IMR-90 (cell line): ENCODE measurements at regions not wholly inside any gene's neighbourhood (a gene's known extent, or its start where the extent isn't known, plus 50 kb on each side); places are given as distances from the start of the nearest gene placed in this dataset.

Experiments used
- ATAC-seq: fragments of 200-7000 bp; cut with Tn5 transposase; 2 replicates; pipeline ENCODE4 v1.9.1; 2020; ENCODE audit warnings: low read depth, mild to moderate bottlenecking, moderate library complexity
- BruUV-seq: library from RNA; stranded (reverse); fragments of 400-500 nt; replicated peaks from 2 replicates; lab custom pipeline; 2021; lab: Mats Ljungman, UMichigan
- CTCF ChIA-PET: fragments of 300-600 bp; formaldehyde crosslinking; extraction: SDS; loops from one replicate; lab custom pipeline; 2021; ENCODE audit warnings: antibody characterized with exemption; lab: Yijun Ruan, JAX
- POLR2A ChIA-PET: fragments of 300-600 bp; sonication (Branson Sonifier 250); formaldehyde crosslinking; loops from one replicate; lab custom pipeline; 2022; ENCODE audit warnings: antibody characterized with exemption; ENCODE audit not compliant: unreplicated experiment; lab: Charles Lee
- DNase-seq: peaks from one replicate; pipeline ENCODE4 v3.0.0; 2013
- H2AFZ ChIP-seq: replicated peaks from 2 replicates; pipeline ENCODE3; 2013; ENCODE audit warnings: low read length, mild to moderate bottlenecking; ENCODE audit not compliant: poor library complexity
- H2AK5ac ChIP-seq: 2 replicates; pipeline ENCODE4 v1.6.1; 2013; ENCODE audit warnings: low read depth, low read length, inconsistent platforms
- H2AK9ac ChIP-seq: replicated peaks from 2 replicates; pipeline ENCODE3; 2013; ENCODE audit warnings: mild to moderate bottlenecking, low read depth, low read length, moderate library complexity; ENCODE audit not compliant: poor library complexity
- H2BK120ac ChIP-seq: 2 replicates; pipeline ENCODE4 v1.6.1; 2013; ENCODE audit warnings: low read depth, low read length, inconsistent platforms
- H2BK15ac ChIP-seq: 3 replicates; pipeline ENCODE4 v1.6.1; 2013; ENCODE audit warnings: low read depth, low read length, inconsistent platforms
- H2BK20ac ChIP-seq: 2 replicates; pipeline ENCODE4 v1.6.1; 2013; ENCODE audit warnings: low read depth, mild to moderate bottlenecking, inconsistent platforms, low read length, moderate library complexity
- H2BK5ac ChIP-seq: 2 replicates; pipeline ENCODE4 v1.6.1; 2013; ENCODE audit warnings: mild to moderate bottlenecking, low read depth, low read length, inconsistent platforms; ENCODE audit not compliant: poor library complexity, severe bottlenecking
- H3K14ac ChIP-seq: replicated peaks from 2 replicates; pipeline ENCODE4 v1.6.1; 2013; ENCODE audit warnings: low read depth, low read length, inconsistent platforms
- H3K18ac ChIP-seq: 2 replicates; pipeline ENCODE4 v1.6.1; 2013; ENCODE audit warnings: low read depth, low read length, control low read depth
- H3K23ac ChIP-seq: 2 replicates; pipeline ENCODE4 v1.6.1; 2013; ENCODE audit warnings: low read depth, low read length, inconsistent platforms
- H3K27ac ChIP-seq: 2 replicates; pipeline ENCODE4 v1.5.1; 2013; ENCODE audit warnings: mild to moderate bottlenecking, control low read depth, low read length; ENCODE audit not compliant: insufficient read depth
- H3K27me3 ChIP-seq: 2 replicates; pipeline ENCODE4 v1.6.1; 2013; ENCODE audit warnings: low read length; ENCODE audit not compliant: control insufficient read depth, insufficient read depth
- H3K36me3 ChIP-seq: 2 replicates; pipeline ENCODE4 v1.6.1; 2013; ENCODE audit warnings: low read length, mixed read lengths; ENCODE audit not compliant: control insufficient read depth, insufficient read depth
- H3K4ac ChIP-seq: 2 replicates; pipeline ENCODE4 v1.6.1; 2013; ENCODE audit warnings: low read depth, low read length, inconsistent platforms
- H3K4me1 ChIP-seq: 2 replicates; pipeline ENCODE4 v1.6.1; 2013; ENCODE audit warnings: low read length, mixed read lengths; ENCODE audit not compliant: control insufficient read depth, insufficient read depth
- H3K4me2 ChIP-seq: 2 replicates; pipeline ENCODE4 v1.6.1; 2013; ENCODE audit warnings: low read depth, mild to moderate bottlenecking, control low read depth, low read length, moderate library complexity
- H3K4me3 ChIP-seq: 2 replicates; pipeline ENCODE4 v1.5.1; 2013; ENCODE audit warnings: low read depth, mild to moderate bottlenecking, control low read depth, low read length, moderate library complexity; ENCODE audit not compliant: insufficient read depth
- H3K56ac ChIP-seq: 2 replicates; pipeline ENCODE4 v1.6.1; 2013; ENCODE audit warnings: low read length, inconsistent platforms; ENCODE audit not compliant: insufficient read depth; ENCODE audit errors: extremely low read depth
- H3K79me1 ChIP-seq, 2 experiments: 2 replicates each; pipeline ENCODE4 v1.6.1; 2013; ENCODE audit warnings: low read length in 2 of 2, inconsistent platforms in 1 of 2, low read depth in 1 of 2
- H3K9ac ChIP-seq: 2 replicates; pipeline ENCODE4 v1.6.1; 2013; ENCODE audit warnings: low read depth, low read length, control low read depth
- H3K9me1 ChIP-seq: 2 replicates; pipeline ENCODE4 v1.6.1; 2013; ENCODE audit warnings: low read length, inconsistent platforms; ENCODE audit not compliant: insufficient read depth
- H3K9me3 ChIP-seq: 2 replicates; pipeline ENCODE4 v1.6.1; 2013; ENCODE audit warnings: low read length; ENCODE audit not compliant: control insufficient read depth, insufficient read depth
- H4K20me1 ChIP-seq: 2 replicates; pipeline ENCODE4 v1.6.1; 2013; ENCODE audit warnings: low read length, inconsistent platforms; ENCODE audit not compliant: insufficient read depth
- H4K5ac ChIP-seq: 2 replicates; pipeline ENCODE4 v1.6.1; 2013; ENCODE audit warnings: mild to moderate bottlenecking, low read depth, low read length, control low read depth
- H4K8ac ChIP-seq, 2 experiments: 2 replicates each; pipeline ENCODE4 v1.6.1; 2013; ENCODE audit warnings: low read depth in 2 of 2, low read length in 2 of 2, control low read depth in 1 of 2, inconsistent platforms in 1 of 2
- H4K91ac ChIP-seq: 2 replicates; pipeline ENCODE4 v1.6.1; 2013; ENCODE audit warnings: low read depth, low read length, inconsistent platforms; ENCODE audit not compliant: insufficient read depth
- BHLHE40 ChIP-seq: fragments of 150-350 bp; IDR thresholded peaks from 2 replicates; pipeline ENCODE4 v1.6.1; 2016; ENCODE audit warnings: mild to moderate bottlenecking, low read depth, low read length
- CEBPB ChIP-seq: IDR thresholded peaks from 2 replicates; pipeline ENCODE4 v1.6.1; 2012; ENCODE audit warnings: low read depth, low read length, improper control_type of control experiment
- CHD1 ChIP-seq: IDR thresholded peaks from 2 replicates; pipeline ENCODE4 v1.6.1; 2012; ENCODE audit warnings: low read depth, low read length, improper control_type of control experiment
- CTCF ChIP-seq: conservative IDR thresholded peaks from 2 replicates; pipeline ENCODE4 v1.5.1; 2012; ENCODE audit warnings: mild to moderate bottlenecking, low read depth, low read length, improper control_type of control experiment
- ELK1 ChIP-seq: fragments of 150-350 bp; IDR thresholded peaks from 2 replicates; pipeline ENCODE4 v1.6.1; 2016; ENCODE audit warnings: low read depth, mild to moderate bottlenecking, low read length, moderate library complexity, borderline replicate concordance
- FOS ChIP-seq: fragments of 150-350 bp; IDR thresholded peaks from 2 replicates; pipeline ENCODE4 v1.6.1; 2016; ENCODE audit warnings: low read depth, low read length
- MAFK ChIP-seq: IDR thresholded peaks from 2 replicates; pipeline ENCODE4 v1.6.1; 2012; ENCODE audit warnings: low read depth, low read length, improper control_type of control experiment
- MAZ ChIP-seq: IDR thresholded peaks from 2 replicates; pipeline ENCODE4 v1.6.1; 2012; ENCODE audit warnings: low read depth, mild to moderate bottlenecking, low read length, improper control_type of control experiment, moderate library complexity, borderline replicate concordance
- MXI1 ChIP-seq: IDR thresholded peaks from 2 replicates; pipeline ENCODE4 v1.6.1; 2012; ENCODE audit warnings: low read depth, mild to moderate bottlenecking, low read length, moderate library complexity, borderline replicate concordance
- NFE2L2 ChIP-seq: fragments of 150-350 bp; IDR thresholded peaks from 2 replicates; pipeline ENCODE4 v1.6.1; 2016; ENCODE audit warnings: low read depth, mild to moderate bottlenecking, low read length
- POLR2A ChIP-seq: IDR thresholded peaks from 2 replicates; pipeline ENCODE4 v1.6.1; 2012; ENCODE audit warnings: mild to moderate bottlenecking, low read depth, low read length
- RAD21 ChIP-seq: IDR thresholded peaks from 2 replicates; pipeline ENCODE4 v1.6.1; 2012; ENCODE audit warnings: low read length, improper control_type of control experiment
- RCOR1 ChIP-seq: IDR thresholded peaks from 2 replicates; pipeline ENCODE4 v1.6.1; 2012; ENCODE audit warnings: mild to moderate bottlenecking, low read length, improper control_type of control experiment; ENCODE audit not compliant: insufficient replicate concordance
- RFX5 ChIP-seq: IDR thresholded peaks from 2 replicates; pipeline ENCODE4 v1.8.0; 2012; ENCODE audit warnings: low read depth, mild to moderate bottlenecking, low read length, moderate library complexity
- SMC3 ChIP-seq: fragments of 150-350 bp; IDR thresholded peaks from 2 replicates; pipeline ENCODE4 v1.6.1; 2016; ENCODE audit warnings: low read depth, mild to moderate bottlenecking, antibody characterized with exemption, low read length, moderate library complexity
- USF2 ChIP-seq: fragments of 150-350 bp; IDR thresholded peaks from 2 replicates; pipeline ENCODE4 v1.6.1; 2017; ENCODE audit warnings: mild to moderate bottlenecking, antibody characterized with exemption, low read length, low read depth
- WGBS, 2 experiments: methylation state at CpG; one replicate each; pipeline versions ENCODE4 v1.1.5 to v1.1.7; 2013; ENCODE audit warnings: missing lambda C conversion rate in 2 of 2; ENCODE audit not compliant: insufficient read length in 1 of 2; ENCODE audit errors: extremely low coverage in 2 of 2; 5-methylcytosine and 5-hydroxymethylcytosine counted together
- dilution Hi-C: fragments of 300-500 bp; cut with HindIII; formaldehyde crosslinking; loops from one replicate; pipeline ENCODE4 v1.14.3; 2018; ENCODE audit warnings: low sequenced_read_pairs; ENCODE audit not compliant: unreplicated experiment
- in situ Hi-C: fragments of 300-500 bp; cut with MboI; formaldehyde crosslinking; loops from 3 replicates; pipeline ENCODE4 v1.14.3; 2019; ENCODE audit warnings: low sequenced_read_pairs, inconsistent platforms, mixed read lengths
- intact Hi-C: fragments of 100-400 bp; cut with micrococcal nuclease; formaldehyde crosslinking; loops from 2 replicates; pipeline ENCODE4 v1.10.0; 2022

GRCh38 chr2:57575700-57576268 is 470.8 kb upstream of the VRK2 start:
- CTCF ChIA-PET, result no interaction called here
- dilution Hi-C loops (no loop called here), in situ Hi-C loops (no loop called here), intact Hi-C loops (no loop called here)
- no peak overlapping the region for H2BK20ac ChIP-seq
- H3K9ac ChIP-seq, result no peak overlapping the region
- H3K4me1 ChIP-seq, result no peaks in the 10 kb centered on the region
- H3K27me3 ChIP-seq, result no peaks in the 10 kb centered on the region
- no peak overlapping the region for H2BK5ac ChIP-seq
- no peak overlapping the region for H3K18ac ChIP-seq
- TF ChIP-seq MAZ, result no peak
- no peak for TF ChIP-seq CEBPB
- TF ChIP-seq RCOR1, result no peak
- no peak for TF ChIP-seq CHD1
- TF ChIP-seq CTCF, result no peak
- no peak for TF ChIP-seq RFX5
- no peak for TF ChIP-seq NFE2L2
- TF ChIP-seq MAFK, result no peak
- no peak for TF ChIP-seq BHLHE40
- TF ChIP-seq RAD21, result no peak
- TF ChIP-seq FOS, result no peak
- TF ChIP-seq MXI1, result no peak
- no peak for TF ChIP-seq USF2
- TF ChIP-seq POLR2A, result no peak
- no peak for TF ChIP-seq SMC3
- TF ChIP-seq ELK1, result no peak
- no peak overlapping the region for H3K56ac ChIP-seq
- H4K91ac ChIP-seq, result no peak overlapping the region
- WGBS, 2 experiments, result no CpG with 5 or more reads among the region's 5 CpGs
- no peak overlapping the region for H2BK15ac ChIP-seq
- H2AK9ac ChIP-seq, result no peak overlapping the region
- no peaks in the 10 kb centered on the region for H3K36me3 ChIP-seq
- no peak overlapping the region for H3K4me2 ChIP-seq
- no peaks in the 10 kb centered on the region for H3K9me3 ChIP-seq
- no peaks in the 10 kb centered on the region for H4K20me1 ChIP-seq
- no peak overlapping the region for H3K4me3 ChIP-seq
- POLR2A ChIA-PET, result no interaction called here
- H2AFZ ChIP-seq, result no peak overlapping the region
- H3K23ac ChIP-seq, result no peak overlapping the region
- H3K9me1 ChIP-seq, result no peaks in the 10 kb centered on the region
- BruUV-seq, result no TSS peak
- no peak for DNase-seq
- H3K14ac ChIP-seq, result no peak overlapping the region
- H4K5ac ChIP-seq, result no peak overlapping the region
- no peaks in the 10 kb centered on the region for H3K79me1 ChIP-seq
- no peak for ATAC-seq
- H3K4ac ChIP-seq, result no peak overlapping the region
- no peak overlapping the region for H3K27ac ChIP-seq
- no peak overlapping the region for H2BK120ac ChIP-seq
- no peak overlapping the region for H4K8ac ChIP-seq
- no peak overlapping the region for H2AK5ac ChIP-seq
